ENCODE measurements at regions not wholly inside any gene's neighbourhood (a gene's known extent, or its start where the extent isn't known, plus 50 kb on each side); places are given as distances from the start of the nearest gene placed in this dataset.

DNA sequence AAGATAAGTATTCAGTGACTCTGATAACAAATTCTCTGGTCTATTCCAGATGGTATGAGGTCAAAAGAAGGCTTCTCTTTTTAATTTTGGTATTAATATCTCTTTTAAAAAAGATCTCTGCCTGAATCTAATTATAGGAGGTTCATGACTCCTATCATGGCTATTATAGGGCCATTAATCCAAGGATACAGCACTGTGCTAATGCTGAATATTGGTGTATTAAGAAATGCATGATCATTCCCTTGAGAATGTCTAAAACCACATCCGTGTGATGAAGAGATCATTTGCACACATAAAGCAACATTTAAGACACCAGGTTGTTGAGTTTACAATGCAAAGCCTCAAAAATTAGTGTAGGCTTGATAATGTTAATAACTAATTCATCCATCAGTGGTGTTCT, 160.4 kb upstream of the MON1B start:
- H3K4me3 ChIP-seq (replicated peaks; ENCODE audit: low read depth, low read length) = no peak overlapping the region
- TF ChIP-seq, protein P1, sequence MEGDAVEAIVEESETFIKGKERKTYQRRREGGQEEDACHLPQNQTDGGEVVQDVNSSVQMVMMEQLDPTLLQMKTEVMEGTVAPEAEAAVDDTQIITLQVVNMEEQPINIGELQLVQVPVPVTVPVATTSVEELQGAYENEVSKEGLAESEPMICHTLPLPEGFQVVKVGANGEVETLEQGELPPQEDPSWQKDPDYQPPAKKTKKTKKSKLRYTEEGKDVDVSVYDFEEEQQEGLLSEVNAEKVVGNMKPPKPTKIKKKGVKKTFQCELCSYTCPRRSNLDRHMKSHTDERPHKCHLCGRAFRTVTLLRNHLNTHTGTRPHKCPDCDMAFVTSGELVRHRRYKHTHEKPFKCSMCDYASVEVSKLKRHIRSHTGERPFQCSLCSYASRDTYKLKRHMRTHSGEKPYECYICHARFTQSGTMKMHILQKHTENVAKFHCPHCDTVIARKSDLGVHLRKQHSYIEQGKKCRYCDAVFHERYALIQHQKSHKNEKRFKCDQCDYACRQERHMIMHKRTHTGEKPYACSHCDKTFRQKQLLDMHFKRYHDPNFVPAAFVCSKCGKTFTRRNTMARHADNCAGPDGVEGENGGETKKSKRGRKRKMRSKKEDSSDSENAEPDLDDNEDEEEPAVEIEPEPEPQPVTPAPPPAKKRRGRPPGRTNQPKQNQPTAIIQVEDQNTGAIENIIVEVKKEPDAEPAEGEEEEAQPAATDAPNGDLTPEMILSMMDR (IDR thresholded peaks at IDR 0.05; ENCODE audit: low read length, missing control alignments) = no peak
- no peak for DNase-seq (ENCODE audit: low read depth)

DNA sequence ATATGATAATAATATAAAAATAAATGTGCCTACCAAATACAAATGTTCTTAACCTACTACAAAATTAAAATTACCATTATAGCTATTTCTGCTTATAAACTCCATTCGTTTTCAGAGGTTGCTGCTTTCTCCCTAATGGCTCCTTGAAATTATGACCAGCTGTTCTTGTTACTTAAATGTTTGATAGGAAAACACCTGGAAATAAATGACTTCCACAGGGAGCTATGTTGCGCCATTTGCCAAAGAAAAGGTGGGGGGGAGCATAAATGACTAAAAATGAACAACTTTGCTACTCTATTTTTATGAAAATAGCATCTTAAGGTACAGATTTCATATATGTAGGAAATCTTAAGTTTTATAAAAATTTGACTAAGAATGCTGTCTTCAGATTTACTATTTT, 157.5 kb upstream of the MON1B start:
- H3K4me3 ChIP-seq (replicated peaks; ENCODE audit: low read depth, low read length) = no peak overlapping the region
- no peak for DNase-seq (ENCODE audit: low read depth)
- TF ChIP-seq, protein P1 (IDR thresholded peaks at IDR 0.05; ENCODE audit: low read length, missing control alignments) = no peak

DNA sequence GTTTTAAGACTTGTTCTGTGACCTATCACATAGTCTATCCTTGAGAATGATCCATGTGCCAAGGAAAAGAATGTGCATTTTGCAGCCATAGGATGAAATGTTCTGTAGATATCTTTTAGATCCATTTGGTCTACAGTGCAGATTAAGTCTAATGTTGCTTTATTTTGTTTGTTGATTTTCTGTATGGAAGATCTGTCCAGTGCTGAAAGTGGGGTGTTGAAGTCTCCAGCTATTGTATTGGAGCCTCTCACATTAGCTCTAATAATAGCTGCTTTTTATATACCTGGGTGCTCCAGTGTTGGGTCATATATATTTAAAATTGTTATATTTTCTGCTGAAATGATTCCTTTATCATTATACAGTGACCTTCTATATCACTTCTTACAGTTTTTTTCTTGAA, 155.6 kb upstream of the MON1B start:
- DNase-seq (ENCODE audit: low read depth) = no peak
- TF ChIP-seq, protein P1 (IDR thresholded peaks at IDR 0.05; ENCODE audit: low read length, missing control alignments) = no peak
- H3K4me3 ChIP-seq (replicated peaks; ENCODE audit: low read depth, low read length) = no peak overlapping the region

DNA sequence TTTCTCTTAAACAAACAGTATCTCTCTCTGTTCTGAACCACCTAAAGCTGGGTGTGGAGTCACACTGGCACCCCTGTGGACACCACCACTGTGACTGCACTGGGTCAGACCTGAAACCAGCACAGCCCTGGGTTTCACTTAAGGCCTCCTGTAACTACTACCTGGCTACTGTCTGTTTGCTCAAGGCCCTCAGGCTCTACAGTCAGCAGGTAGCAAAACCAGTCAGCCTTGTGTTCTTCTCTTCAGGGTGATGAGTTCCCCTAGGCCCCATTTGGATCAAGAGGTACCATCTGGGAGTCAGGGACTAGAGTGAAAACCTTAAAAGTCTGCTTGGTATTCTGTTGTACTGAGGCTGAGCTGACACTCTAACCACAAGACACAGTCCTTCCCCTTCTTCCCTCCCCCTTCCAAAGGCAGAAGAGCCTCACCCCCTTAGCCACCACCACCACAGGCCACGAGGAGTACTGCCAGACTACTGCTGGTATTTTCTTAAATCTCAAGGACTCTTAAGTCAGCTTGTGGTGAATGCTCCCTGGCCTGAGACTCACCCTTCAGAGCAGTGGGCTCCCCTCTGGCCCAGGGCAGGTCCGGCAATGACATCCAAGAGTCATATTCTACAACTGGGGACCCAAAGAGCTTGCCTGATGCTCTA, 153.2 kb upstream of the MON1B start:
- no peak overlapping the region for H3K4me3 ChIP-seq (replicated peaks; ENCODE audit: low read depth, low read length)
- TF ChIP-seq, protein P1 (IDR thresholded peaks at IDR 0.05; ENCODE audit: low read length, missing control alignments) = no peak
- no peak for DNase-seq (ENCODE audit: low read depth)

DNA sequence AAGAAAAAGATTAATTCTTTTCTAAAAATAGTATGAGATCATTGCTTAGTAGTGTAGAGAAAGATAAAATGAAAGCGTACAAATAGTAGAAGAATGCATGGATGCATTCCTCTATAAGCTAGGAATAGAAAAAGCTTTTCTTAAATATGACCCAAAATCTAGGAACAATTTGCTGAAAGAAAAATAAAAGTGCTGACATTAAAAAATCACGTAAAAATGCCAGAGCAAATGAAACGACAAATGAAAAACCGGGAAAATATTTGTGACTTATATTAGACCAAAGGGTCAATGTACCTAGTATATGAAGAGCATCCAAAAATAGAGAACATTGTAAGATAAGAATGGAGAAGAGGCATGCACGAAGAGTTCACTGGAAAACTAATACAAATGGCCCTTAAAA, 149.5 kb upstream of the MON1B start:
- TF ChIP-seq, protein P1 (IDR thresholded peaks at IDR 0.05; ENCODE audit: low read length, missing control alignments) = no peak
- no peak overlapping the region for H3K4me3 ChIP-seq (replicated peaks; ENCODE audit: low read depth, low read length)
- no peak for DNase-seq (ENCODE audit: low read depth)

DNA sequence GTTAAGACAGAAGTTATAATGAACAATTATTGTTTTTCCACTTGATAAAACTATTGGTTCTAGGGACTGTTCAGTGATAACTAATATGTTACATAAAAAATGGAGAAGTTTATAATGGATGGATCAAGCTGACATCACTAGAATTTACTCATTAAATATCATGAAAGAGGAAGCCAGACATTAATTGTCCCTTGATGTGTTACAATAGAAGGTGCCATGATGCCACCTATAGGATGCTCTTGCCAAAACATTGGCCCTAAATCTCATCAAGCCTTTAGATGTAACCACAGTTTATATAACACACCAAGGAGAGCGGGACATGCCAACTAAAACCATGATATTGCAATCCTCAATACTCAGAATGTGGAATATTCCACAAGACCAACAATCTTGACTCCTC, 147.9 kb upstream of the MON1B start:
- TF ChIP-seq, protein P1 (IDR thresholded peaks at IDR 0.05; ENCODE audit: low read length, missing control alignments) = peak; percentile 64
- peak; percentile 56 for DNase-seq (ENCODE audit: low read depth)
- no peak overlapping the region for H3K4me3 ChIP-seq (replicated peaks; ENCODE audit: low read depth, low read length)

DNA sequence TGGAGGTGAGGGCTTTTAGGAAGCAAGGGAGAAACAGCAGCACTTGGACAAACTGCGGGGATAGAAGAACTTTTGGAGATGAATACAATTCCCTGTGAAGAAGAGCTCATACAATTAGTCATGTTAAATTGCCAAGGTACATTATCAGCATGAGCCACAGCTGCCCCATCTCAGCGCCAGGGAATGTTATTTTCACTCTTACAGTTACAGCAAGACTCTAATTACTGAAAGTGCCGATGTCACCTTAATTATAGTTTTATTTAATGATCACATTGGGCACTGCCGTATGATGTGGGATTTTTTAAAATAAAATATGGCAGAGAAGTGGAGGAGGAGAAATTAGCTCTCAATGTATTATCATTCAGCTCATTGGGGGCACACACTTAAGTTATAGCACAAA, 144.8 kb upstream of the MON1B start:
- DNase-seq (ENCODE audit: low read depth) = no peak
- no peak overlapping the region for H3K4me3 ChIP-seq (replicated peaks; ENCODE audit: low read depth, low read length)
- TF ChIP-seq, protein P1 (IDR thresholded peaks at IDR 0.05; ENCODE audit: low read length, missing control alignments) = no peak

Data from fibroblast of pulmonary artery (primary cell).